ENCODE measurements at regions not wholly inside any gene's neighbourhood (a gene's known extent, or its start where the extent isn't known, plus 50 kb on each side); places are given as distances from the start of the nearest gene placed in this dataset.

DNA sequence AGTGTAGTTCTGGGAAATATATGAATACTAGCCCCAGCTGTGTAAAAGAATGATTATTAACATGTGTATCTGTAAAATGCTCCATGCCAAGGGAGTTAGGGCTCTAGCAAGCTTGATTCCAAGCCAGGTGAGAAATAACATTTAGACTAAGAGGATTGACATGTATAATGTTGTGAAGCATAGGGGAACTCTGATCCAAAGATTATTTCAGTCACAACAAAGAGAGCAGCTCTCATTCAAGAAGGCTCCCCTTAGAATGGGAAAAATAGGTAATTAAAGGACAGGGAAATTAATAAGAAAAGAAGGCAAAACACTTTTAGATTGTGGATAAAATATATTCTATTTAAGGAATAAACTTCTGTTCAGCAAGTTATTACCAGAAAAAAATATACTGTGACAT, 347.3 kb upstream of the CDH7 start:
- no peak for DNase-seq

DNA sequence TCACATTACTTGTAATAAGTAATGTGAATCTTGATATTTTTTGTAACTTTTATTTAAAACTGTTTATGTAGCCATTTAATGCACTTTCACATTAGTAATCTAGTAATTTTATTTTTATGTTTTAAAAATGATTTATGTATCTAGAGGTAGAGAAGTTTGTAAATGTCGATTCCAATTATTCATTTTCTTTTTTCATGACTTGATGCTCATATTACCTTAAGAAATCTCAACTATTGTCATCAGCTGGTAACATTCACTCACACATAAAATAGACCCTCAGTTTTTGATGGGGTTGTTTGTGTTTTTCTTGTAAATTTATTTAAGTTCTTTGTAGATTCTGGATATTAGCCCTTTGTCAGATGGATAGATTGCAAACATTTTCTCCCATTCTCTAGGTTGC, 351.7 kb upstream of the CDH7 start:
- DNase-seq: no peak

DNA sequence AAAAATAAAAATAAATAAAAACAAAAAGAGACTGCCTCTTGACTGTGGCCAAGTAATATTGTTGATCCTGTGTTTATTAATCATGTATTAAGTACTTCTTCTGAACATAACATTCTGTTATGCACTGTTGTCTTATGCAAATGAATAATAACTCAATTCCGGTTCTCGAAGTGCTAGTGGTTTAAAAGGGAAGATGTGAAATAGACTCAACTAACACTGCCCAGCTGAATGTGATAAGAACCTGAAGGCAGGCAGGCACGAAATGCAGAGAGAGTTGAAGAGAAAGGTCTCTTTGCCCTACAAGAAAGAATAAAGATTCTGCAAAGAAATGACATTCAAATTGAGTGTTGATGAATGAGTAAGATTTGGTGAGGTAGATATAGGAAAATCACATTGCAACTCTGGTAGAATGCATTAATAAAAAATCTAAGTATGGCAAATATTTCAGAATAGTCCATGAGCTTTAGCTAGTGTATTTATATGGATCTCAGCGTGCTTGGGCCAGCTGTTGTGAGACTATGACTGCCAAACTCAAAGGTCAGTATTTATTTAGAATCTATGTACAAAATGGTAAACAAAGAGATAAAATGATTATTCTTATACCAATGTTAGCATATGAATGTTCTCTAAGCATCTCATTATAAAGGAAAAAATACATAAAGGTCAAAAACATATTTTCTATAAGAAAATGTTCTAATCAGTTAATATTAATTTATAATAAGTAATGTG, 352.3 kb upstream of the CDH7 start:
- DNase-seq: no peak

DNA sequence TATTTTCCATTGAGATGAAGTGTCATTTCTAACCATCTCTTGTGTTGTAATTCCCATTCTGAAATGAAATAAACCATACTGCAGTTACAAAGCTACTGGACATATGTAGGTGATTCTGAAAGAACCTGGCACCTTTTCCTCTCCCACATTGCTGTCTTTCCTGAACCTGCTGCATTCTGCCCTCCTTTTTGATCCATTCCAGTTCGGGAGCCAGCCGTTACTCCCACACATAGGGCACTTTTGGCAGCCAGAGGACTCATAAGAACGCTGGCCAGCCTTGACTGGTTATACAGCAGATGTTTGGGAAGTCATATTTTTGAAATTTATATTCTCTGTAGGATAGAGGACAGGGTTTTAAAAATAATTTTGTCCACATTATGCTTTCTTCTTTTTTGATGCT, 369.8 kb upstream of the CDH7 start:
- no peak for DNase-seq

DNA sequence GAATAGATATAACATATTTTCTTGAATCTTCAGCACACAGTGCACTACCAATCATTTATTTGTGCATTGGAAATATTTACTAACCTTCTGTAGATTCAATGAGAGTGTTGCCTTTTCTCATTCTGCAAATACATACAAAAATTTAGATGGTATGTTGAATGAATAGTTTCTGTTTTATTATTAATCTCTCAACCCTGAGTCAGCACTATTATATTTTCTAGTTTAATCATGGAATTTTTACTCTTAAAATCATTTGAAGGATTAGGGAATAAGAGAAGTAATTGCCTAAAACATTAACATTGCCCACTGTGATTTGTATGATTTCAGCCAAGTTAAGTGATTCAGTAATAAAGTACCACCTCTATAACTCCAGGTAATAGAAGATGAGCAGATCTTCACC, 370.2 kb upstream of the CDH7 start:
- DNase-seq: no peak

DNA sequence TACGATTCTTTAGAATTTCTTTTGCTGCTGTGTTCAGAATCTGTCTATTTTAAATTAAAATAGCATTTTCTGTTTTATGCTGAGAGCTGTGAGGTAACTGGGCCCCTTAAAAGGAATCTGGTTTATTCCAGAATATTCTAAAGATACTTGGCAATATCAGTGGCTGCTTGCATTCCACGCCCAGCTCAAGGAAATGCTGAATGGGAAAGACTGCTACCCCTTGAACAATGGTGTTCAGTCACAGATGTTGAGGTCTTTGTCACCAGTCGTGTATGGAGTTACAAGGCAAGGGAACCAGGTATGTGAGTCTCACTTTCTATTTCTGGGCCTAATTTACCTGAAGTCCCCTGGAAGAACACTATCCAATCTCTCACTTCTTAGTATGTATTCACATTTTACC, 377.9 kb upstream of the CDH7 start:
- peak in 1 of 2 experiments; percentile 3 for DNase-seq

DNA sequence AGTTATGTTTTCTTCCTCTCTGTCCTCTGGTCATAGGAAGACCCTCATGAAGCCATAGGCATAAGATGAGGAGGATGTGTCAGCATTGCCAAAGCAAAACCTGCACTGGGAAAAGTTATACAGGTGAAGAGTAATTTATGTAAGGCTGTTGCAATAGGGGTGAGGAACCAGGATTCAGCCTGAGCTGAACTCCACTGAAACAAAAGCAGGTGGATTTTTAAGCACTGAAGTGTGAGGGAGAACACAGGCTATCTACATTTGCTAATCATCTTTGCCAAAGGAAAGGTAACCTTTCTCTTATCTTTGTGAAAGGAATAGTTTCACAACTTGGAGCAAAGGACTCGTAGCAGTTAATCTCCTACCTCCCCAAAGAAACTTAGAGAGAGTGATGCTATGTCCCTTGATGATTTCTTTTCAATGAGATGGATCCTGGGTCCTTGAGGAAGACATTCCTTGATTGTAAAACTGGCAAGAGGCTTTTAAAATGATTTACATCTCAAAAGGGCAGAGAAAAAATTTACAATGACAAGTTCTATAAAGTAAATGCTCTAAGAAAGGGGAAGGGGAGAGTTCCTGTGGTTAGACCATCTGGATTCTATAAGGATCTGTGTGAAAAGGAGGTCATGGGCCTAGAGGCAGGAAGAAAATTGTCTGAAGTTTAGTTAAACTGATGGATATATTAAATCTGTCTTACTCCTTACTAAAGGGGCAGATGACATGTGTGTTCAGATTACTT, 385.4 kb upstream of the CDH7 start:
- DNase-seq: no peak

DNA sequence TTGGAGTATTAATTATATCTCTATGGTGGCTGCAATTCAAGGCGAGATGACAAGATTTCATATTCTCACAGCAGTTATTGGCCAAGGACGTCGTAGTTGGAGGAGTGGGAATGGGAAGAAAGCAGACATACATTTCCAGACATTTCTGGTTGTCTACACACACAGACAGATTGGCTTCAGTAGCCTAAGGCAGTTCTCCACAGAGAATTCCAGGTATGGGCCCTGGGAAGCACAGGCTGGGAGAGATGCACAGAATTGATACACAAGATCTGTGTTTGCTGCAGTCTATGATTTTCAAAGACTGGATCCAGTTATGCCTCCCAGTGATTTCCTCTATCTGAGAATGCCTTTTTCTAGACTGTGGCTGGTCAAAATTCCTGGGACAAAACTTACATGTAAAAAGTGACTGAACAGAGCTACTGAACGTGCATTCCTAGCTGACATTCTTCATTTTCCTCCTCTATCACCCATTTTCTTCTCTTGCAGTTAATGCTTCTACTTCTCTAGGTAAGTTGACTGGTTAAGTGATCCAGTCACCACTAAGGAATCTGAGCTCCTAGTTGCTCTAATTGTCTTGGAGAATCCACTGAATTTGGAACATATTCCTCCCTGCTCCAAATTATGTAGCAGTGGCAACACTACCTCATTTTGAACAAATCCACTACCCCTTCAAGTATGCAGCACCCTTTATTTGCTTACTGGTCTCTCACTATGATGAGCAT, 386.7 kb upstream of the CDH7 start:
- DNase-seq: no peak

DNA sequence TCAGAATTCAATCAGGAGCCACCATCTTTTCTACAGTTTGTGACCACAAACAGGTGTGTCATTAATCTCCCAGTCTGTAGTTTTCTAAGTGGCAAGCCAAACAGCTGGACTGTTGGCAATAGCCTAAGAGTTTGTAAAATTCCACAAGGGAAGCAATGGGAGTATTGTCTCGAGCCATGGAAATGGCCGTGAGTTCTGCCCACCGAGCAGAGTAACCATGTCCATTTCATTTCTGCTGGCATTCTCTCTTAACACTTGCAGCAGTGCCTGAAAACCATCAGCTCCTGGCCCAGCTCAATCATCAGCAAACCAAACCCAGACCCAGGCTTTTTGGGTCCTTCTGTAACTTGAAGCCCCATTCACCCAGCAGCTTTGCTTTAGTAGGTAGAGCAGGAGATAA, 387.8 kb upstream of the CDH7 start:
- DNase-seq: peak in 1 of 2 experiments; percentile 12

DNA sequence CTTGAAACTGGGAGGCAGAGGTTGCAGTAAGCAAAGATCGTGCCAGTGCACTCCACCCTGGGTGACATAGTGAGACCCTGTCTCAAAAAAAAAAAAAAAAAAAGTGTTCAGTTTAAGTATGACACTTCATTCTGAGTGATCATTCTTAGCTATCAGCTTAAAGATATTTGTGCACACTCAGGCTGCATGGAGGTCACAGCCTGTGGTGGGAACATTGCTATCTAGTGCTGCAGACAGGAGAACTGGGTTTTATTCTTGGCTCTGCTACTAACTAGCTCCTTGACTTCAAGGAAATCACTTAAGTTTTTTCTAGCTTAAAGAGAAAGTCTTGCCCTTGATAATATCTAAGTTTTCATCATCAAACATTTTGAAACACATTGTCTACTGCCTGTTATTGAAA, 391.3 kb upstream of the CDH7 start:
- DNase-seq: no peak

DNA sequence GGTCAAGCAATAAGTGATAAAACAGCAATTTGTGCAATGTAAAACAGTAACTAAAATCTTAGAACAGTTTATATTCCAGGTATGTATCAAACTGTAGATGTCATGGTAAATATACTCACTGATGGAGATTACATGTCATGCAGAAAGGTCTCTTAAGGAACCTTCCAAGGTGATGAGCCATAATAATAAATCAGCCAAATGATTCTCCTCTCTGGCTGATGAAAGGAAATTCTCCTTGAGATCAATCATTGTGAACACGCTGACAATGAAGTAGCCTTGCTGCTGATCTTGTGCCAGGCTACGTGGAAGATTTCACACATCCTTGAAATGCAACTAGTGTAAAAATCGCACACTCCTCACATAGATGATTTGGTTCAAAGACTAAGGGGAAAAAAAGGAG, 392.5 kb upstream of the CDH7 start:
- DNase-seq: no peak

DNA sequence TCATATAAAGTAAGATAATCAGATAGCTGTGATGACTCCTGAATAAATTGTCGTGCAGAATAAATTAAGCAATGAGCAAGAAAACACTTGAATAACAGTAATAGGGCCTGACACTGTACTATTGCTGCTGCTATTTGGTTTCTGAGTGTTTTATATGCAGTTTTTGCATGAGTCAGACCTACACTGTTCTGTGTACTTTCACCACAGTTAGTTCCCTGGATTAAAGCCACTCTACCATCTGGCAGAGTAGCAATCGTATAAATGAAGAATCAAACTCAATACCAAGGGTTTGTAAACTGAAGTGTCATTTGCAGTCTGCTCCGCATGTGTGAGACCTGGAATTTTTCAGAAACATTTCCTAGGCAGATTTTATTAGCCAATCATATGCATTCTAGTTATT, 398.6 kb upstream of the CDH7 start:
- peak; percentile 76 to 95 for DNase-seq

DNA sequence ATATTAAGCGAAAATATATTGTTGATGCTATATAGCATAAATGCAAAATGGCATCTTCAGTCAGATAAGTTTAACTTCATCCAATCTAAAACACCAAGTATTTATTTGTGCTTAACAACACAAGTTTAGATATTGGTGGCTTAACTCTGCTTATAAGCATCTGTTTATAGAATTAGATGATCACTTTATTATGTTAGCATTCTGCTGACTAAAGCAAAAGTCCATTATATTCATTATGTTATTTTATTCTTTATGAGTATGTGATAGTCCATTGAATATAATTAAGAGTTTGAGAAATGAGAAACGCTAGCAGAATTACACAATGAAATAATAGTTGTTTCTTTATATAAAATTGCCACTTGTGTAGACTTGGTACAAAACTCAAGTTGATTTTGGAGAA, 401.2 kb upstream of the CDH7 start:
- no peak for DNase-seq

DNA sequence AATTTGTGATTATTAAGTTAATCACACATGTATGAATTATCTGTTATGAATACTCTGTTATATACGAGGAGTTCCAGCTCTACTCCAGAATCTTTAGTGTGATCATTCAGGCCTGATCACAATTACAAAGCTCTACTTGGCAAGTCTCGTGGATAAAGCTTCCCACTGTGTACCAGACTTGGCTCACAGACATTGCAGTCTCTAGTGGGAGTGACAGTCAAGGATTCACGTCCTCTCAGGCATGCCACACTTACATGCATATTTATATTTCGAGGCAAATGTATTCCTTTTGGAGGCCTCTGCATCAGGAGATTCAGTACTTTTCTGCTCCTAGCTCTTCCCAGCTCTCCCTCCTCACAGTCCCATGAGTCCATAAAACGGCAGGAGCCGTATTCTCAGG, 403.4 kb upstream of the CDH7 start:
- no peak for DNase-seq

DNA sequence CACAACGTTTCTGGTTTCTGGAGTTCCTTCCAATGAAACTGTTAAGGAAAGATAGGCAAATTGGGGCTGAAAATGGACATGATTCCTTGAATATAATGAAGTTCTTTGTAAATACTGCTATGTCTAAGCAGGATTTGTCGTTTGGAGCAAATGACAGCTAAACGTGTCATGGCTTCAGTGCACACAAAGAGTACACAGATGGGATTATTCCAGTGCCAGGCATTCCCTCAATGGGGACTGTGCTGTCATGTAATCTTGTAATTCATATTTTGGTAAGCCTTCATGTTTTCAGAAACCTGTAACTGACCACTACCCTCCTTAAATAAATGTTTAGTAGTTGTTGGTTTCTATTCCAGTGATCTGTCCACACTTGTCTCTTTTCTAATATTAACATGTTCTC, 404.7 kb upstream of the CDH7 start:
- DNase-seq: no peak

DNA sequence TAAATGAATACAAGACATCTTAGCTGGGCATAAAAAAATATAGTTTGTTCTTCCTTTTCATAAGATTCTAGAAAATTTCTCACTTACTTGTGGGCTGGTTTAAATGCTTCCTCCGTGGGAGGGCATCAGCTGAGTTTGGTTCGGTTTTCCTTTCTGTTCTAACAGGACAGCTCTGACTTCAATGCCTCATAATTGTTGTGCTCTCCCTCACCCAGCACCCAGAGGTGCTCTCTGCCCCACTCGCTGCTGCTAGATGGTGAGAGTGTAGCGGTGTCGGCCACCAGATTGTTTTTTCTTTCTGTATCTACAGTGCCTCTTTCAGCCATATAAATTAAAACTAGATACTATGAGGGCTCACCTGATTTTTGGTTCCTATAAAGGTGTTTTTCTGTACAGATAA, 407.2 kb upstream of the CDH7 start:
- DNase-seq: no peak

DNA sequence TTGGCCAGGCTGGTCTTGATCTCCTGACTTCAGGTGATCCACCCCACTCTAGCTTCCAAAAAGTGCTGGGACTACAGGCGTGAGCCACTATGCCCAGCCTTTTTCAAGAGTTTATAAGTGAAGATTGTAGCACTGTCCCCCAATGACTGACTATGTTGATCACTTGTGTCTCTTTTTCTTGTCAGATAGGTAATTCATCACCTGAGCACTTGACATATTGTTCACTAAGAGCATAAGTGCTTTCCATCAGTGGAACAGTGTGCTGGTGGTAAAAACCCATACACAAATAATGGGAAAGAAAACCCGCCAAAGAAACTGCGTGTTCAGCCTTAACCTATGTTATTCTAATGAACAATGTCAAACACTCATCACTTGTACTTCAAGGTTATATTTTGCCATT, 414.4 kb upstream of the CDH7 start:
- DNase-seq: no peak

DNA sequence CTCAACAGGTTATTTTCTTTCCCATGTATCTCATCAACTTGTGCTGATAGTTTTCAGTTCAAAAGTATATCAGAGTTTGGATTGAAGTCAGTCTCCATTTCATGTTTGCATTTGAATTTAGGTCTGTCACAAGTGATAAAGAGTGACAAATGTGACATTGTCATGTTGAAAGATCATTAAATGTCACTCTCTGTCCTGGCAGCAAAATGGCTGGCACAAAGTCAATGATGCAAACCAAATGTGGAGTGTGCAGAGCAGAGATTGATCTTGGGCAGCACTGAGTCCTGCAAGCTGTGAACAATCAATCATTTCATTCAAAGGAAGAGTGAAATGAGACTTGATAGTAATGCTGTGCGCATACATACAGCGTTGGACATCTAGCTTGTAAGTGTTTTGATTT, 421.8 kb upstream of the CDH7 start:
- no peak for DNase-seq

DNA sequence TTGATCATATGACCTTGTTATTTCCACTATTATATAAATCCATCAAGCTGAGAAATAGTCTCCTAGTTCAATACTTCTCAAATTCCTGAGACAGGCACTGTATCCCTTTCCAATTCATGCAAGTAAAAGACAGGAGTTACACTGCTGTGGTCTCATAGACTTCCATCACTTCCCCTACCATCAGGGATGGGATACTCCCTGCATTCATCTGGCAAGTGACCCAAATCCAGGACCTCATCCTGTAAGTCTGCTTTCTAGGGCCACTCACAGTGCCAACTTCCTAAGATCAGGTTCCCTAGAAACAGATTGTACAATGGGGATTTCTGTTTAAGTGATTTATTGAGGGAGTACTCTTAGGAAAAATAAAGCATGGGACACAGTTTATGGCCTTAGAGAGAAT, 424.0 kb upstream of the CDH7 start:
- DNase-seq: peak; percentile 1 to 71

DNA sequence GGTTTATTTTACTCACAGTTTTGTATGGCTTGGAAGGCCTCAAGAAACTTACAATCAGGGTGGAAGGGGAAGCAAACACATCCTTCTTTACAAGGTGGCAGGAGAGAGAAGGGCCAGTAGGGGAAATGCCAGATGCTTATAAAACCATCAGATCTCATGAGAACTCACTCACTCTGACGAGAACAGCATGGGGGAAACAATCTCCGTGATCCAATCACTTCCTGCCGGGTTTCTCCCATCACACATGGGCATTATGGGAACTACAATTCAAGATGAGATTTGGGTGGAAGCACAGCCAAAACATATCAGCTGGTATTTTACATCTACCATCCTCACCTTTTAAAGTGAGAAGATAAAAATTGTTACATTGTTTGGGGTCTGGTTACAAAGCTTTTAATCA, 427.9 kb upstream of the CDH7 start:
- no peak for DNase-seq

DNA sequence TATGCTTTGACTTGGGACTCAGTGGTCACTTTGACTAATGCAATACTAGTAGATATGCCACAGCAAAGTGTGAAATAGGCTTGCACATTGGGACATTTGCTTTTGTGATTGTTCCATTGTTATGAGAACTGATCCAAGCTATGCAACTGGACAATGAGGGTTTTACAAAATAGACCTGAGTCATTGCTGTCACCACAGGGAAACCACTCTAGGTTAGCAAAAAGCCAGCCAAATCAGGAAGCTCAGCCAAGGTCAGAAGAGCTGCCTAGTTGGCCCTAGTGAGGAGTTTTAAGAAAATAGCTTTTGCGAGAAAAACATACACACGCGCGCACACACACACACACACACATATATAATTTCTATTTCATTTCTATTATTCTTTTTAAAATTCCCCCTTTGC, 452.4 kb upstream of the CDH7 start:
- DNase-seq: no peak

DNA sequence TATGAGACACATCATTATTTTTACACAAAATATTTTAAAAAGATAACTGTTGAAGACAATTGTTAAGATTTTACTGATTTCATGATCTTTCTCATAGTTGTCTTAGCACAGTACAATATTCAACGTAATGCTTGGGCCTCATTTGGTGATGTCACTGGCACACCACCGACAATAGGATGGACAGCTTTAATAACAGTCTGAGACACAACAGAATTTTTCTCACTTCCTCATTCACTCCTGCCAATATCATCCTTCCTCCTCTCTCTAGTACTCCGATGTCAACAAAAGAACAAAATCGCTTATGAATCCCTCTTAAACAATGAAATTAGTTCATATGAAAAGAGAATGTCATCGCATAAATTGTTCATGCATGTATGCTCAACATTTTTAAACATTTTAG, 461.9 kb upstream of the CDH7 start:
- no peak for DNase-seq

DNA sequence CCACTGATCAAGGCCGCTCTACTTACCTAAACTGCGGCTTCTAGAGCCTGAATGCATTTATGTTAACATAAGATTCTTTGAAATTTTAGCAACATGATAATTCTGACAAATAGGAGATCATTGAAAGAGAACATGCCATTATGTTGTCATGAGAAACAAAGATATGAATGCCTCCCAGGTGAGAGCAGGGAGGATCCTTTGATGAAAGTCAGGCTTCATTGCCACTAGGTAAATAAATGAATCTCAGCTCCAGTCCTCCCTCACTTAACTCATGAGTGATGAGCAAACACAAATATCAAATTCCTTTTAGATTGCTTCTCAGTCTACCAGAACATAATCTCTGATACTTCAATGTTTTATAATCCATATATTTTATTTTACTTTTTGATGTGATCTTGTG, 463.2 kb upstream of the CDH7 start:
- no peak for DNase-seq

DNA sequence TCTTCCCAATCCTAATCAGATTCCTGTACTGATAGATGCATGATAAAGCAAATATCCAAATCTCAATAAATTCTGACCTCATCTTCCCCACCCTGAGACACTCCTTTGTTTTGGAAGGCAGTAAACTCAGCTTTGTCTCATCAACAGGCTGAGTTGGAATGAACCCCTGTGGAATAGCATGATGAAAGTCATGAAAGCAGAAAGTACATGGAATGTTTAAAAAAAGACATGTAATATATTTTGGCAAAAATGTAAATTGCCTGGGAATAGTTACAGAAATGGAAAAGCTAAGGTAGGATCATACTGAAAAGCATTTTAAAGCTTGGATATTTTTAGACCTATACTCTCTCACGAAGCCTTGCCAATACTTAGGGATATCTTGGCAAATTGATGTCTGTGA, 468.7 kb upstream of the CDH7 start:
- DNase-seq: no peak
